IPS-NIHi7 (cell line): ENCODE measurements at regions not wholly inside any gene's neighbourhood (a gene's known extent, or its start where the extent isn't known, plus 50 kb on each side); places are given as distances from the start of the nearest gene placed in this dataset.

Source experiments
- DNase-seq: peaks from one replicate; pipeline ENCODE4 v3.0.0; 2012; ENCODE audit warnings: mixed read lengths; ENCODE audit errors: extremely low spot score

DNA sequence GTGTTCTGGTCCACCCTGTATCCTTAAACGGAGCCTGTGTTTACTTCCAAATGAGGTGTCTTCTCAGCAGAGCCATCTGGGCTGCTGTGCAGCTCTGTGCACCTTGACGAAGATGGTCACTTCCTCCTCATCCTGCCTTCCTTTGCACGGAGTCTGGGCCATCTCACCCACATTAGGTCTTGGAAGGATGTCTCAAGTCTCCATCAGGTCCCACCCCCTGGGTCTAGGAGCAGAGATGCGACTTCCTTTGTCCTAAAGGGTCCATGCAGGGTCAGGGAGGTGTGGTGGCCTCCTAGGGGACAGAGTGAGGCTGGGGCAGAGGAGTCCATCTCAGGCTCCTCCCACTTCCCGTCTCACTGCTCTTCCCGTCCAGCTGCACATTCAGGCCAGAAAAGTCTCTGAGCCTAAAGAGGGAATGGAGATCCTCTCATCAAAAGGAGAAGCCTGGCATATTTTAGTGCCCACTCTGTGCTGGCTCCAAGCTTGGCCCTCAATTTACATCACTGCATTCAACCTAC lies 209.2 kb downstream of the MATN1 start:
- no peak for DNase-seq

GRCh38 chr1:30513396-30514136 lies 209.8 kb downstream of the MATN1 start:
- DNase-seq = no peak

- DNase-seq = no peak
These were observed 210.5 kb downstream of the MATN1 start for GRCh38 chr1:30512914-30513265.

- peak; percentile 69 for DNase-seq
These were observed 211.1 kb downstream of the MATN1 start for GRCh38 chr1:30511991-30512913.

DNA sequence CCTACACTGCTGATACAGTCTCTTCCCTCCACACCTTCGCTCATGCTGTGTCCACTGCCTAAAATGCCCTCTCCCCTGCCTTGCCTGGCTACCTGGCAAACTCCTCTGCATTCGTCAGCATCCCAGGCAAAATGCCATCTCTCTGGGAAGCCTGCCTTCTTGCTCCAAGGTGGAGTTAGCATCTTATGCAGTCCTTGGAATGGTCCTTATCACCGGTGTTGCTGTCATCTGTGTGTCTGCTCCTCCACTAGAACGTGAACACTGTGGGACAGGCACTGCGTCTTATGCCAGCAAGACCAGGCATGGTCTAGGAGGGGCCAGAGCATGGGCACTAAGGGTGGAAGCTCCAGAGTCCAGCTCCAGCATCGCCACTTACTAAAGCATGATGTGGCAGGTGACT lies 211.8 kb downstream of the MATN1 start:
- DNase-seq = no peak

- no peak for DNase-seq
These were observed 212.3 kb downstream of the MATN1 start for GRCh38 chr1:30511106-30511505.

GRCh38 chr1:30509670-30510069 lies 213.7 kb downstream of the MATN1 start:
- DNase-seq = no peak

- DNase-seq = no peak
These were observed 214.8 kb downstream of the MATN1 start for GRCh38 chr1:30508611-30509010.

GRCh38 chr1:30508175-30508448 lies 215.3 kb downstream of the MATN1 start:
- no peak for DNase-seq

DNA sequence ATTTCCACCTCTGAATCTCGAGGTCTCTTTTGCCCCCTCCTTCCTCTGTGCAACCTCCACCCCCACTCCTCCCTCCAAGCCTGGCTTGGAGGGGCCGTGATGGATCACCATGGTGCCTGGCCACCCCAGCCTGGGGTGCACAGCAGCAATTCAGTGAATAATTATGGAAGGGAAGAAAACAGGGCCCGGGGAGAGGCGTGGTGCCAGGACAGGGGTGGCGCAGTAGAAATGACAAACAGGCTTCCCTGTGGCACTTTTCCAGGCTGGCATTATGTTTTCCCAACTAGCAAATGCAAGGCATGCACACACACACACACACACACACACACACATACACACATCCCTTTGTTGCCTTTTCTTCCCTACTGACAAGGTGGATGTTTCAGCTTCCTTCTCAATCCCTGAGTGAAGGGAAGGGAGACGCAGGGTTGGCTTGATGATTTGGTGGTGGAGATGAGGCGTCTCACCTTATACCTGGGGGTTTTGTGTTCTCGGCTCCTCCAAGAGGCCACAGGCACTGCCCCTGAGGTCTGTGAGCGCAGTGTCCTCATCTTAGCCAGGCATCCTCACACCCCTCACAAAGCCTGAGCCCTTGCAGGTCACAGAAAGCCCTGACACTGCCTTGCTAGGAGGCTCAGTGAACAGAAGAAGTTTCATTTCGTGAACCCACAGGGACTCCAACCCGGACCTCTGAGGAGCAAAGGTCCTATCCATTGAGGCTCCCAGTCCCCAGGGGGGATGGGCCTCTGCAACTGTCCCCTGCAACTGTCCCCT lies 215.8 kb downstream of the MATN1 start:
- no peak for DNase-seq

DNA sequence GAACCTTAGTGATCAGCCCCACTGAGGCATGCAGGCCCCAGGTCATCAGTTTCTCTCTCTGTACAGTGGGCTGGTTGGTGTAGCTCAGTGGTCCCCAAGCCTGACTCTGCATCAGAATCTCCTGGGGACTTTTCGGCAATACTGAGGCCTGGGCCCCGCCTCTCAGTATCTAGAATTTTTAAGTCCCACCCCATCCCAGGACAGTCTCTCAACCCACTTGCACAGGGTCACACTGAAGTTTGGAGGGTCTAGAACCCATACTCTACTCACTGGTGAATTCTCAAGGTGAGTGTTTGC lies 216.4 kb downstream of the MATN1 start:
- no peak for DNase-seq

DNA sequence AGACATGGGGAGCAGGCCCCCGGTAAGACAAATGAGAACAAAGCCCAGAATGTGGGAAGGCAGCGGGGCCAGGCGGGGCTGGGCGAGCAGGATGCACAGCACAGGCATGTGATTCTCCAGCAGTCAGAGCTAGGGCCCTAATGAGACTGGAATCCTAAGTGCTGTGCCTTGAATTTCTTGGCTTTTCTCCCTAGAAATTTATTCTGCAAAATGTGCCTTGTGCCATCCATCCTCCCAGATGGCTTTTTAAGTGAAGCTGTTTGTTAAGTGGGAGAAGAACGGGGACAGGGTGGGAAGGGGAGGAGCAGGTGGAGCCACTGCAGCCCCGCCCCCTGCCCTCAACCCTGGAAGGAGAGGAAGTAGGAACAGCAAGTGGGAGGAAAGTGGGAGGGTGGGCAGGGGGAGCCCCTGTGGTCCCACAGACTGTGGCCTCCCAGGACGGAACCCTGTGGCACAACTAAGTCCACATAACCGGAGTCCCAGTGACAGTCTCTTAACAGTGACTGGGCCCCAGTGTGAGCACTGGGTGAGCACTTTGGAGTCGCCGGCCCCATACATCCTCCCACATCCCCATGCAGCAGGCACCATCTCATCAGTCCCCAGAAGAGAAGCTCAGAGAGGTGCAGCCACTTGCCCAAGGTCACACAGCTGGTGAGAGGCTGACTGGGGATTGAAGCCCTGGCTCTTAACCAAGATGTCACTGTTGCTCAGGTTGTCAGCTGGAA lies 216.9 kb downstream of the MATN1 start:
- DNase-seq = no peak

GRCh38 chr1:30505853-30506252 lies 217.5 kb downstream of the MATN1 start:
- no peak for DNase-seq

- no peak for DNase-seq
These were observed 230.9 kb downstream of the MATN1 start for GRCh38 chr1:30492451-30492850.

- no peak for DNase-seq
These were observed 231.6 kb downstream of the MATN1 start for GRCh38 chr1:30491831-30492230.

DNA sequence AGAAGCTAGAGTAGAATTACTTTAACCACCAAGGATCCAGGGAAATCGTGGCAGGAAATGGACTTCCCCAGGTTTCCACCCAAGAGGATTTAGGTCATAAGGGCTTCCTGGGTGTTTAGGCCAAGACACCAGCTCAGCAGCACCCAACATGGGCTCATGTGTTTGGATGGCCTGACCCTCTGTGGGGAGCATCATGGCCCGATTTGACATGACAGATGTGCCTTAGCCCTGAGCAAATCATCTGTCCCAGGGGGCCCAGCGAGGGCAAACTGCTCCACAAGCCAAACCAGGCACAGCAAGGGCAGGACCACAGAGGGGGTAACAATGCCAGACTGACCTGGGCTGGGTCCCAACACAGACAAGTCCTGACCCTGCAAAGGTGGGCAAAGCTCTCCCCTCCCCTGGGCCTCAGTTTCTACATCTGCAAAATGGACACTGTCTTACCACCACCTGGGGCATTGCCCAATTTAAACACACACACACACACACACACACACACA lies 232.8 kb downstream of the MATN1 start:
- no peak for DNase-seq

GRCh38 chr1:30489737-30490389 lies 233.5 kb downstream of the MATN1 start:
- DNase-seq = no peak

- DNase-seq = no peak
These were observed 235.0 kb downstream of the MATN1 start for GRCh38 chr1:30488324-30488913.

- DNase-seq = no peak
These were observed 236.3 kb downstream of the MATN1 start for GRCh38 chr1:30487042-30487441.

DNA sequence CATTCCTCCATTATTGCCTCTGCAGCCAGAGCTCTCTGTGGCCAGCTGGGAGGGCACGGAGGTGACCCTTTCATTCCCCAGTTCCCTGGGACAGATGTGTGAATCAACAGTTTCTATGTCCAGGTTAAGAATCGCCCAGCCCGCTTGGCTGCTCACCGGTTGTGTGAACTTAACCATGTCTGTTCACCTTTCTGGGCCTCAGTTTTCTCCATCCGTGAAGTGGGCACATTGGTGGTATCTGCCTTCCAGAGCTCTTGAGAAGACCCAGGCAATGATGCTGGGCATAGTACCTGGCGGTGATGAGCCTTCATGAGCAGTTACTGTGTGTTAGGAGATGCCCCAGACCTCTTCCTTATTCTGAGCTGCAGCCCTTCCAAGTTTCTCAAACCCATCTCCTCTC lies 238.3 kb downstream of the MATN1 start:
- DNase-seq = no peak

GRCh38 chr1:30484668-30485067 lies 238.7 kb downstream of the MATN1 start:
- DNase-seq = no peak
